IgD-negative memory B cell (primary cell): ENCODE measurements at regions not wholly inside any gene's neighbourhood (a gene's known extent, or its start where the extent isn't known, plus 50 kb on each side); places are given as distances from the start of the nearest gene placed in this dataset.
"Not testable (repeated sequence)": the region's sequence is repeated elsewhere in the genome, so short reads cannot be mapped to it uniquely, and the experiment has no call there.

ENCODE experiments used
- H3K27ac Mint-ChIP-seq, 3 donors: one replicate each; pipeline ENCODE4 v1.8.0; 2020 to 2022; ENCODE audit warnings: mild to moderate bottlenecking in 3 of 3, mixed read lengths in 3 of 3, moderate library complexity in 1 of 3
- H3K27me3 Mint-ChIP-seq: one replicate; pipeline ENCODE4 v1.8.0; 2021; ENCODE audit warnings: mixed read lengths
- H3K36me3 Mint-ChIP-seq: one replicate; pipeline ENCODE4 v1.8.0; 2020; ENCODE audit warnings: mild to moderate bottlenecking, mixed read lengths
- H3K4me1 Mint-ChIP-seq, 3 donors: one replicate each; pipeline ENCODE4 v1.8.0; 2020 to 2022; ENCODE audit warnings: mixed read lengths in 3 of 3, mild to moderate bottlenecking in 1 of 3
- H3K4me3 Mint-ChIP-seq, 4 donors: one replicate each; pipeline ENCODE4 v1.8.0; 2020 to 2022; ENCODE audit warnings: mild to moderate bottlenecking in 4 of 4, mixed read lengths in 4 of 4, moderate library complexity in 3 of 4
- H3K9me3 Mint-ChIP-seq, 3 donors: one replicate each; pipeline ENCODE4 v1.8.0; 2020 to 2021; ENCODE audit warnings: mixed read lengths in 3 of 3, mild to moderate bottlenecking in 1 of 3

GRCh38 chr13:40356458-40356857 is 310.0 kb downstream of the FOXO1 start:
- not testable (repeated sequence) for H3K4me1 Mint-ChIP-seq, H3K9me3 Mint-ChIP-seq, H3K36me3 Mint-ChIP-seq, H3K27ac Mint-ChIP-seq, H3K27me3 Mint-ChIP-seq, H3K4me3 Mint-ChIP-seq

- Mint-ChIP-seq H3K4me1 (peaks cover 4 to 7% (median 7%) of the 10 kb centered on the region in 3 donors), H3K27me3 (no peaks in the 10 kb centered on the region), H3K4me3 (no peak overlapping the region), H3K36me3 (no peaks in the 10 kb centered on the region), H3K9me3 (no peaks in the 10 kb centered on the region), H3K27ac (no peak overlapping the region)
Measured at GRCh38 chr13:40362502-40362901, 303.9 kb downstream of the FOXO1 start.

- Mint-ChIP-seq H3K27me3 (no peaks in the 10 kb centered on the region), H3K27ac (no peak overlapping the region), H3K4me3 (no peak overlapping the region), H3K4me1 (peaks cover 4 to 7% (median 7%) of the 10 kb centered on the region in 3 donors), H3K36me3 (no peaks in the 10 kb centered on the region), H3K9me3 (no peaks in the 10 kb centered on the region)
Measured at GRCh38 chr13:40363653-40364052, 302.8 kb downstream of the FOXO1 start.

- no peaks in the 10 kb centered on the region for H3K27me3 Mint-ChIP-seq
- H3K27ac Mint-ChIP-seq: no peak overlapping the region
- peaks cover 2% of the 10 kb centered on the region for H3K36me3 Mint-ChIP-seq
- H3K4me1 Mint-ChIP-seq: peaks cover 9 to 14% (median 13%) of the 10 kb centered on the region in 3 donors
- no peaks in the 10 kb centered on the region for H3K9me3 Mint-ChIP-seq
- no peak overlapping the region for H3K4me3 Mint-ChIP-seq
Measured at GRCh38 chr13:40366119-40366518, 300.3 kb downstream of the FOXO1 start.

GRCh38 chr13:40368127-40368891 is 298.1 kb downstream of the FOXO1 start:
- no peak overlapping the region for H3K4me3 Mint-ChIP-seq
- no peaks in the 10 kb centered on the region for H3K9me3 Mint-ChIP-seq
- H3K4me1 Mint-ChIP-seq: peaks cover 13 to 20% (median 17%) of the 10 kb centered on the region in 3 donors
- peaks cover 2% of the 10 kb centered on the region for H3K36me3 Mint-ChIP-seq
- H3K27ac Mint-ChIP-seq: no peak overlapping the region
- H3K27me3 Mint-ChIP-seq: no peaks in the 10 kb centered on the region

GRCh38 chr13:40370661-40371060 is 295.8 kb downstream of the FOXO1 start:
- no peaks in the 10 kb centered on the region for H3K9me3 Mint-ChIP-seq
- no peak overlapping the region for H3K27ac Mint-ChIP-seq
- H3K27me3 Mint-ChIP-seq: peaks cover 3% of the 10 kb centered on the region
- H3K36me3 Mint-ChIP-seq: peaks cover 2% of the 10 kb centered on the region
- peaks cover 19 to 26% (median 20%) of the 10 kb centered on the region in 3 donors for H3K4me1 Mint-ChIP-seq
- H3K4me3 Mint-ChIP-seq: no peak overlapping the region

GRCh38 chr13:40371531-40372125 is 294.8 kb downstream of the FOXO1 start:
- peak overlapping the region in 2 of 4 donors; percentile 73 for H3K4me3 Mint-ChIP-seq
- no peaks in the 10 kb centered on the region for H3K9me3 Mint-ChIP-seq
- peaks cover 14 to 20% (median 17%) of the 10 kb centered on the region in 3 donors for H3K4me1 Mint-ChIP-seq
- peaks cover 2% of the 10 kb centered on the region for H3K36me3 Mint-ChIP-seq
- peaks cover 3% of the 10 kb centered on the region for H3K27me3 Mint-ChIP-seq
- peak overlapping the region in 1 of 3 donors; percentile 59 for H3K27ac Mint-ChIP-seq

GRCh38 chr13:40373608-40374007 is 292.8 kb downstream of the FOXO1 start:
- not testable (repeated sequence) for H3K4me3 Mint-ChIP-seq, H3K27me3 Mint-ChIP-seq, H3K36me3 Mint-ChIP-seq

GRCh38 chr13:40375489-40376171 is 290.8 kb downstream of the FOXO1 start:
- Mint-ChIP-seq H3K9me3 (peaks cover 0 to 3% (median 0%) of the 10 kb centered on the region in 3 donors), H3K4me1 (peaks cover 15 to 27% (median 22%) of the 10 kb centered on the region in 3 donors), H3K4me3 (peak overlapping the region in 1 of 4 donors; percentile 18), H3K36me3 (no peaks in the 10 kb centered on the region), H3K27me3 (peaks cover 3% of the 10 kb centered on the region), H3K27ac (peak overlapping the region in 1 of 3 donors; percentile 45)

More at GRCh38 chr13:40373608-40374007, 292.8 kb downstream of the FOXO1 start:
- H3K27ac Mint-ChIP-seq: peak overlapping the region in 2 of 3 donors; percentile 5 to 25
- peaks cover 17 to 24% (median 20%) of the 10 kb centered on the region in 3 donors for H3K4me1 Mint-ChIP-seq
- H3K9me3 Mint-ChIP-seq: not testable (repeated sequence)

GRCh38 chr13:40376296-40376849 is 290.1 kb downstream of the FOXO1 start:
- peaks cover 9 to 22% (median 17%) of the 10 kb centered on the region in 3 donors for H3K4me1 Mint-ChIP-seq
- no peaks in the 10 kb centered on the region for H3K36me3 Mint-ChIP-seq
- peaks cover 0 to 3% (median 0%) of the 10 kb centered on the region in 3 donors for H3K9me3 Mint-ChIP-seq
- peaks cover 3% of the 10 kb centered on the region for H3K27me3 Mint-ChIP-seq
- no peak overlapping the region for H3K27ac Mint-ChIP-seq
- H3K4me3 Mint-ChIP-seq: no peak overlapping the region

GRCh38 chr13:40376867-40377535 is 289.4 kb downstream of the FOXO1 start:
- Mint-ChIP-seq H3K4me3 (peak overlapping the region in 1 of 4 donors; percentile 63), H3K27me3 (peaks cover 3% of the 10 kb centered on the region), H3K9me3 (peaks cover 0 to 3% (median 0%) of the 10 kb centered on the region in 3 donors), H3K4me1 (peaks cover 7 to 22% (median 16%) of the 10 kb centered on the region in 3 donors), H3K36me3 (no peaks in the 10 kb centered on the region), H3K27ac (no peak overlapping the region)

GRCh38 chr13:40377783-40378182 is 288.7 kb downstream of the FOXO1 start:
- Mint-ChIP-seq H3K9me3 (peaks cover 0 to 3% (median 0%) of the 10 kb centered on the region in 3 donors), H3K27me3 (peaks cover 3% of the 10 kb centered on the region), H3K4me3 (no peak overlapping the region), H3K4me1 (peaks cover 7 to 22% (median 16%) of the 10 kb centered on the region in 3 donors), H3K27ac (no peak overlapping the region), H3K36me3 (no peaks in the 10 kb centered on the region)

GRCh38 chr13:40379196-40379595 is 287.2 kb downstream of the FOXO1 start:
- Mint-ChIP-seq H3K27ac (no peak overlapping the region), H3K27me3 (peaks cover 3% of the 10 kb centered on the region), H3K4me1 (peaks cover 5 to 20% (median 6%) of the 10 kb centered on the region in 3 donors), H3K36me3 (no peaks in the 10 kb centered on the region), H3K4me3 (no peak overlapping the region), H3K9me3 (peaks cover 0 to 3% (median 0%) of the 10 kb centered on the region in 3 donors)

- H3K36me3 Mint-ChIP-seq: no peaks in the 10 kb centered on the region
- H3K4me3 Mint-ChIP-seq: no peak overlapping the region
- H3K9me3 Mint-ChIP-seq: peaks cover 0 to 3% (median 0%) of the 10 kb centered on the region in 3 donors
- H3K27ac Mint-ChIP-seq: no peak overlapping the region
- H3K4me1 Mint-ChIP-seq: peaks cover 5 to 21% (median 6%) of the 10 kb centered on the region in 3 donors
- no peaks in the 10 kb centered on the region for H3K27me3 Mint-ChIP-seq
Measured at GRCh38 chr13:40379794-40380578, 286.5 kb downstream of the FOXO1 start.
